HG02938 (cell line): ENCODE measurements at regions not wholly inside any gene's neighbourhood (a gene's known extent, or its start where the extent isn't known, plus 50 kb on each side); places are given as distances from the start of the nearest gene placed in this dataset.
"Not testable (repeated sequence)": the region's sequence is repeated elsewhere in the genome, so short reads cannot be mapped to it uniquely, and the experiment has no call there.

ENCODE experiments used
- ATAC-seq: cut with Tn5 transposase; IDR thresholded peaks from one replicate; pipeline ENCODE4 v1.9.1; 2021; ENCODE audit warnings: mild to moderate bottlenecking, moderate library complexity; ENCODE audit not compliant: unreplicated experiment

GRCh38 chr15:83335542-83335941 is 51.1 kb upstream of the BNC1 start:
- ATAC-seq = not testable (repeated sequence)

- ATAC-seq = no peak
Observed at GRCh38 chr15:83339396-83339795, 54.9 kb upstream of the BNC1 start.

GRCh38 chr15:83340087-83340486 is 55.6 kb upstream of the BNC1 start:
- ATAC-seq = no peak

GRCh38 chr15:83346342-83346741 is 61.9 kb upstream of the BNC1 start:
- ATAC-seq = no peak

- ATAC-seq = no peak
Observed at GRCh38 chr15:83352119-83352518, 67.7 kb upstream of the BNC1 start.

- no peak for ATAC-seq
Observed at GRCh38 chr15:83356501-83357399, 72.3 kb upstream of the BNC1 start.

- ATAC-seq = no peak
Observed at GRCh38 chr15:83358972-83359564, 74.6 kb upstream of the BNC1 start.

GRCh38 chr15:83362706-83363105 is 78.2 kb upstream of the BNC1 start:
- ATAC-seq = no peak

GRCh38 chr15:83364501-83364900 is 80.0 kb upstream of the BNC1 start:
- ATAC-seq = no peak

GRCh38 chr15:83365370-83365938 is 81.0 kb upstream of the BNC1 start:
- no peak for ATAC-seq

- no peak for ATAC-seq
Observed at GRCh38 chr15:83372434-83372891, 74.7 kb upstream of the SH3GL3 start.

GRCh38 chr15:83378921-83379578 is 68.1 kb upstream of the SH3GL3 start:
- no peak for ATAC-seq

GRCh38 chr15:83379579-83379959 is 67.6 kb upstream of the SH3GL3 start:
- no peak for ATAC-seq

- no peak for ATAC-seq
Observed at GRCh38 chr15:83380059-83380458, 67.1 kb upstream of the SH3GL3 start.

- peak; percentile 87 for ATAC-seq
Observed at GRCh38 chr15:83380682-83381081, 66.5 kb upstream of the SH3GL3 start.

GRCh38 chr15:83383608-83384139 is 63.5 kb upstream of the SH3GL3 start:
- ATAC-seq = not testable (repeated sequence)

- ATAC-seq = no peak
Observed at GRCh38 chr15:83396101-83396500, 51.0 kb upstream of the SH3GL3 start.
